Stimulated activated CD4-positive, alpha-beta T cell treated with anti-CD3 and anti-CD28 coated beads, Interleukin-1b, Interleukin-23, amount 100 ng/mL, for 24 hours (primary cell): ENCODE measurements at regions not wholly inside any gene's neighbourhood (a gene's known extent, or its start where the extent isn't known, plus 50 kb on each side); places are given as distances from the start of the nearest gene placed in this dataset.

Experiments
- DNase-seq, 4 experiments: peaks; one replicate each; pipeline ENCODE4 v3.0.0-alpha.2; 2020; ENCODE audit warnings: low read depth in 4 of 4, low spot score in 1 of 4

DNA sequence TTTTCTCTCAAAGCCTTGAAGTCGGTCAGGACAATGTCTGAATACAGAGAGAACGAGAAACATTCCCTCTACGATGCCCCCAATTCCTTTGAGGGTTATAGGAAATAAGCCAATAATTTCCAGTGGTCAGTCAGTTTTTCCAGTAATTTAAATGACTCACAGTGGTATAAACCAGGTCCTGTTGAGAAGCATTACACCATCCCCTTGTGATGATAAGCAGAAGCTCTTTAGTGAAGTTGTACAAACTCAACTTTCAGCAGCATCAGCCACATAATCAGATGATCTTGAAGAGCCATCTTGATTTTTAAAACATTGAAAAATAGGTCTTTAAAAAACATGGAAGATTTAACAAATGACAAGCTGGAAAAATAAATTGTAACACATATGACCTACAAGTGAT is 173.9 kb upstream of the ZNF462 start:
- no peak for DNase-seq

DNA sequence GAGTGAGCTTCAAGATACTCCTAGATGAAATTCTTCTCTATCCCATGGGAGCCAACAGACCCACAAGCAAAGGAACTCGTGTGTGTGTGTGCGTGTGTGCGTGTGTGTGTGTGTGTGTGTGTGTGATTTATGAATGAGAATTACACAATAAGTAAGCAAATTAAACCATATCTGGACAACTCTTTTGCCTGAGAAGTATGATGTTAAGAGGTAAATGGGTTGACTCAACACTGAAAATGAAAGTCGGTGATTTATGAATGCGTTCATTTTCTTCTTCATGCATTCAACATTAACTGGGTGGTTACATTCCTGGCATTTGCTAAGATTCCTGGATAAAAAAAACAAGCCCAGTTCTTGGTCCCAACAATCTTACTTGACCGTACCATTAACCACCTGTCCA is 171.3 kb upstream of the ZNF462 start:
- no peak for DNase-seq

GRCh38 chr9:106693558-106693957 is 169.4 kb upstream of the ZNF462 start:
- no peak for DNase-seq

- no peak for DNase-seq
Measured at GRCh38 chr9:106696804-106697203, 166.2 kb upstream of the ZNF462 start.

GRCh38 chr9:106697390-106697749 is 165.6 kb upstream of the ZNF462 start:
- DNase-seq: no peak

DNA sequence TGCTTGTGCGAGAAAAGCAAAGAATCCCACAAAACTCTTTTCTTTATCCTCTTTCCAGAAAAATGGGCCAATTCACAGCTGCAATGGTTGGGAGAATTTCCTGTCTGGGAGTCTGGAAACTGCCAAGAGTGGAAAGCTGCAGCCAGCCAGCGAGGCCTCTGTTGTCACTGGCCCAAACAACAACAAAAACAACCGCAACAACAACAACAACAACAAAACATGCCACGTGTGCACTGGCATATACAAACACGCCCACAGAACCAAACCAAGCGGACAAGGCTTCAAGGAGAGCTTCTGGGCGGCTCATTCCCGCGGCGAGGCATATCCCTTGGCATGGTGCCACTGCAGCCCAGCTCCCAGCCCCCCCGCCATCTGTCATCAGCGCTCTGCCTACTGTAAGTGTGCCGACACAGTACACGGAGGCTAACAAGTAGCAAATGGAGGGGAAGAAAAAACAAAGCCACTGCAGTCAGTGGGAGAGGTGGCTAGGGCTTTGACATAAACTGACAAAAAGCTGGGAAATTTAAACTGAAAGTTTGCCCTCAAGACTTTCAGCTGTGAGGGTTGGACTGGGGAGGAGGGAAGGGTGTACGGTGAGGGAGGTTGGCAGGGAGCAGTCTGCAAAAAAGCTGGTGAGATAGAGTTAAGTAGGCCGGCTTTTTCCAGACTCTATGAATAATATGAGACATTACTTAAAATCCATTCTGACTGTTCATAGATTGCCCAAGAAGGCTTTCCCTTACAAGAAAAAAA is 165.0 kb upstream of the ZNF462 start:
- no peak for DNase-seq

GRCh38 chr9:106700676-106701075 is 162.3 kb upstream of the ZNF462 start:
- DNase-seq: no peak

DNA sequence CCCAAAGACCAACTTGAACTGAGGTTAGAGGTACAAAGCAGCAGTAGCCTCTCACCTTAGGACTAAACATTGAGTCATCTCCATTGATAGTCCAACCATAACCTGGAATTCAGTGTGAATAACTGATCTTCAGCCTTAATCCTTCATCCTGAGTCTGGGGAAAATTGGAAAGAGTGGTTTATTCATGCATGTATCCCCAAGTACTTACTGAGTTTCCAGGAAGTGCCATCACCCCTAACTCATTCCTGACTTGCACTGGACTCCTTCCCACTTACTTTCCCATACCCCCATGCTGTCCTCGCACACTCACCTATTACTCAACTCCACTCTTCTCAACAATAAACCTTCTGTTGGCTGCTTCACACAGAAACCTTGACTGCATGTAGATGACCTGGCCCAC is 161.4 kb upstream of the ZNF462 start:
- DNase-seq: no peak

GRCh38 chr9:106704056-106704615 is 158.8 kb upstream of the ZNF462 start:
- DNase-seq: no peak

- DNase-seq: no peak
Measured at GRCh38 chr9:106707291-106707690, 155.7 kb upstream of the ZNF462 start.

GRCh38 chr9:106707738-106708474 is 155.1 kb upstream of the ZNF462 start:
- no peak for DNase-seq

DNA sequence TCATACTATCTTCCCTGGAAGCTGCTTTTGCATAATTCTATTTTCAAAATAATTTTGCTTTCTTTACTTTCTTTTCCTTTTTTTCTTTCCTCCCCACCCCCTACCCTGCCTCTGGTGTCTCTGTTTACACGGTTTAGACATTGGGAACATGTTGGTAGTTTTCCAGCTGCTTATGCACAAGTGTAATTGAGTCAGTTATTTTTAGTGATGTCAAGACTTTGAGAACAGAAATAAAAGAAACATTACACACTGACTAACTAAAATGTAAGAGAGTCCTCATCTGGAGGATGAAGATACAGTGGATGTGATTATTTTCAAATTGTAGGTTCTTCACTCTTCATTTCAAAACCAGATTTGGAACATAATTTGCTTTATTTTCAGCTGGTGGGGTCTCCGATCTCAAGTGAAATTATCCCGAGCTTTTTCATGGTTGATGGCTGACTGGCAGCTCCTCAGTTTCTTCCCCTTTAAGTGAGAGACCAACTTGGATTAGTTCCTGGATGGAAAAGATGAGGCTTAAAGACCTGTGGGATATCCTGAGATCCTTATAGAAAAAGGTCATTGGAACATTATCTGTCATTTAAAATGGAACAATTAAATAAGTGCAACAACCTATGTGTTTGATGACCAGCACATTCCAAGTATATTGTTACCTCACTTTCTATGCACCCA is 154.4 kb upstream of the ZNF462 start:
- no peak for DNase-seq

DNA sequence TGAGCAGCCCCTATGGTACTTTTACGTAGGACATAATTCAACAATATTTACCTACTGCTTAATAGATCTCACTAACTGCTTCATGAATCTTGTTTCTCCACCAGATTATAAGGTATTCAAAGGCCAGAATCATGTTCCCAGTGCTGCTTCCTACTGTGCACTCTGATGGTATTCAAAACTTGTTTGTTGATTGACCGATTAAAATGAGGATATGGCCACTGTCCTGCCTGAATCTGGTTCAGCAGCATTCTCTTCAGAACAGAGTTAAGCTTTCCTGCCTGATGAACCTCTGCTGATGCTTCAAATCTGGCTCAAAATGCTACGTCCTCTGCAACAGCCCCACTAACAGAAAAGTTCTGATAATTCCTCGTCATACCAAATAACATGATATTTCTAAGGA is 150.7 kb upstream of the ZNF462 start:
- DNase-seq: no peak

GRCh38 chr9:106713206-106713605 is 149.8 kb upstream of the ZNF462 start:
- no peak for DNase-seq

DNA sequence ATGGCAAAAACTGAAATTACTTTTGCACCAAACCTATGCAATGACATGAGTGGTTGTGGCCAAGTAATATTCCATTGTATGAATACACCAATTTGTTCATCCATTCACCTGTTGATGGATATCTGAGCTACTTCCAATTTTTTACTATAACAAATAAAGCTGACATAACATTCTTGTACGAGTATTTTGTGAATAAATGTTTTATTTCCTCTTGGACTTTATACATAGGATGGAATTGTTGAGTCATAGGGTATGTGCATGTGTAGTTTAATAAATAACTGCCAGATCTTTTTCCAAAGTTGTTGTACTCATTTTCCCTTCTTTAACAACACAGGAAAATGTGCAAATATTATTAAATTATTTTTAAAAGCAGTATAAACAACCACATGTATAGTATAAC is 146.1 kb upstream of the ZNF462 start:
- no peak for DNase-seq

DNA sequence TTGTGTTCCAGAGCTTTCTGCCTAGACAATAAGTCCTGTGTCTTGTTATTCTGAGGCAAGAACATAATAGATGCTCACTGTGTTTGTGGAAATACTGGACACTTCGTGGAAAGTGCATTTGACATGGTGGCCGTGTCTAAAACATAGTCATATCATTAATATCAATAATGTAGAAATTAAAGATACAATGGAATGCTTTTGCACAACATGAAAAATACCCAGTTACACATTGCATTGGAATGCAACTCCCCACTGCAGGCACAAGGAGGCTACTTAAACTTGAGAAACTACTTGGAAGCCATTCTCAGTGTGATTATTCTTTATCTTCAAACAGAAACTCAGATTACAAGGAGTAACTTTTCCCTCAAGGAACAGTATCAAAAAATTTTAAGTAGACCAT is 145.3 kb upstream of the ZNF462 start:
- DNase-seq: no peak

DNA sequence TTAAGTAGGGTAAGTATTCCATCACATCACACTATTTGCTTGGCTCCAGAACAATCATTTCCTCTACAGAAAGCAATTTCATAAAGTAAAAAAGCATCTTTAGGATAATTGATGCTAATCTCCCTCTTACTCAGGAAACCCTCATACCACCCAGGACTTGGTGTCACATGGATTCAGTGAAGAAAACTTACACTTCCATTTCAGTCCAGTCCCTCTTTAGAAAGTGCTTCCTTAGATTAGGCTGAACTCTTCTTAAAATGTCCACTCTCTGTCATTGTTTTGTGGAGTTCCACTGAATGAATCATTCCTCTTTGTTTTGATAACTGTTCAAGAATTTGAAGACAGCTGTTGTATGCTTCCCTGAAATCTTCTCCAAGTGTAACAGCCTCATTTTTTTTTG is 144.0 kb upstream of the ZNF462 start:
- DNase-seq: no peak

DNA sequence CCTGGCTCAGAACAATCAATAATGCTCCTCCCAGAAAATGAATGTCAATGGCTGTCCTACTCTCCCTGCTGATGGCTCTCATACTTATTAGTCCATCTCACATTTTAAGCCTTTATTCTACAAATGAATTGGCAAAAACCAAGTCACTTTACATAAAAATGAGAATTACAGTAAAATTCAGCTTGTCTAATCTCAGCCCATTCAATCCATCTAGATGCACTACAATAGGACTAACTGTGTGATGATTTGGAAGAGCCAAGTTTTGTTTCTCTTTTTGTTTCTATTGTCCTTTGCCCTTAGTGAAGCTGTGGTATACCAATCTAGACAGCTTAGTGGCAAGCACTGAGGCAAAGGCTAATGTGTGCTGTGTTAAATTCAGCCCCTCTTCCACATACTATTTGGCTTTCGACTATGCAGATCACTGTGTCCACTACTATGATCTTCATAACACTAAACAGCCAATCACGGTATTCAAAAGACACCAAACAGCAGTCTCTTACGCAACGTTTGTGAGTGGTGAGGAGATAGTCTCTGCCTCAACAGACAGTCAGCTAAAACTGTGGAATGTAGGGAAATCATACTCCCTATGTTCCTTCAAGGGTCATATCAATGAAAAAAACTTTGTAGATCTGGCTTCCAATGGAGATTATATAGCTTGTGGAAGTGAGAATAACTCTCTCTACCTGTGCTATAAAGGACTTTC is 140.8 kb upstream of the ZNF462 start:
- DNase-seq: no peak

DNA sequence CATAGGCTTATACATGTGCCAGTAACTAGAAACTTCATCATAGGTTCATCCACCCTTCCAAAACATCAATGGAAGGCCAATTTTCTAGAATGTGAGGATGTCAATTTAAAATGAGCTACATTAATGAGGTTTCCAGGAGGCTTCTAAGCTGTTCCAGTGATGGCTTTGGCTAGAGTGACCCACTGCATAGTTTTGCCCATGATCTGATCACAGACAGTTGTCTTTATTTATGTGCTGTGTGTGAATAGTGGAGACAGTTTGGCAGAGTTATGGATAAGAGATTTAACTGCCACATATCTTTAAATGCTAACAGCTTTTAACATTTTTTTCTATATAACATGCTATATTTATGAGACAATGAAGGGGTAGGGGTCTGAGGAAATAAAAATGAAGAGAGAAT is 139.0 kb upstream of the ZNF462 start:
- no peak for DNase-seq

DNA sequence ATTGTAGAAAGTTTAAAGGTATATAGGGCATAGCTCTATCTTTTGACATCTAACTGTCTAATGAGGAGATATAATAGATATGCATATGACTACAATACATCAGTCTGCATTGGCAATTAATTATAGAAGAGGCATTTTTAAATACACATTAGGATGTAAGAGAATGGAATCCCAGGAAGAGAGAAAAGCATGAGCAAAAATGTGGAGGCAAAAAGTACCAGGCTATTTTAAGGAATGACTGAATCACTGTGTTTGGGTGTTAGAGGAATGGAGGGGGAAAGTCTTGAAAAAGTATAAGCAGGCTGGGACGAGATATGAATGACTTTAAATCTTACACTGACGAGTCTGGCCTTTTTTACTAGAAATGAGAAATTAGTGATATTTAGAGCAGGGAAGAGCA is 138.4 kb upstream of the ZNF462 start:
- DNase-seq: no peak

GRCh38 chr9:106726070-106726815 is 136.7 kb upstream of the ZNF462 start:
- DNase-seq: no peak
